ENCODE measurements at regions not wholly inside any gene's neighbourhood (a gene's known extent, or its start where the extent isn't known, plus 50 kb on each side); places are given as distances from the start of the nearest gene placed in this dataset.
A peak's percentile ranks its signal among the peaks of the same experiment; 100 is the strongest.

DNA sequence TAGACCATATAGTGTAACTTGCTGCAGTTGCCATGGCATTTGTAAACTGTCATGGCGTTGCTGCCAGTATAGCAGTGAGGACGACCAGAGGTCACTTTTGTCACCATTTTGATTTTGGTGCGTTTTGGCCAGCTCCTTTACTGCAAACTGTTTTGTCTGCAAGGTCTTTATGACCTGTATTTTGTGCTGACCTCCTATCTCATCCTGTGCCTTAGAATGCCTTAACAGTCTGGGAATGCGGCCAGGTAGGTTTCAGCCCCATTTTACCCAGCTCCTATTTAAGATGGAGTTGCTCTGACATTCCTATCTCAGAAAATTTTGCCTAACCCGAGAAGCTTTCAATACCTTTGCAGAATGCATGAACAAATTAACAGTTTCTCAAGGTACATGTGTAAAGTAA, 914.4 kb upstream of the ACO1 start:
- Histone ChIP-seq H3K4me3 (ENCODE audit: insufficient read depth, low read depth, low read length) (no peak overlapping the region), H3K27me3 (ENCODE audit: control insufficient read depth, insufficient read depth, low read length) (no peaks in the 10 kb centered on the region), H3K36me3 (replicated peaks; ENCODE audit: control insufficient read depth, insufficient read depth, low read length) (no peaks in the 10 kb centered on the region)
- DNase-seq: no peak

DNA sequence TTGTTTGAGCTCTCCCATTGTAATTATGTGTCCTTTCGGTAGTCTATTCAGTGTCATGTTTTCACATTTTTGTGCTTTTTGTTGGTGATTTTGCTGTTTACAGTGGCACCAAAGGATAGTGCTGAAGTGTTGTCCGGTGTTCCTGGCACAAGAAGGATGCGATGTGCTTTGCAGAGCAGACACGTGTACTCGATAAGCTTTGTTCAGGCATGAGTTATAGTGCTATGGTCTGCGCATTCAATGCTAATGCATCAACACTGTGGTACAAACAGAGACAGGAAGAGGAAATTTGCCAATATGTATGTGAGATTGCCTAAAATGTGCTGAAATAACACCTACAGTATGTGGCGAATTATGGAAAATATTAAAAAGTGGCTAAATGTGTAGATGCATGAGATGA, 913.4 kb upstream of the ACO1 start:
- Histone ChIP-seq H3K4me3 (ENCODE audit: insufficient read depth, low read depth, low read length) (no peak overlapping the region), H3K36me3 (replicated peaks; ENCODE audit: control insufficient read depth, insufficient read depth, low read length) (no peaks in the 10 kb centered on the region), H3K27me3 (ENCODE audit: control insufficient read depth, insufficient read depth, low read length) (no peaks in the 10 kb centered on the region)
- no peak for DNase-seq

DNA sequence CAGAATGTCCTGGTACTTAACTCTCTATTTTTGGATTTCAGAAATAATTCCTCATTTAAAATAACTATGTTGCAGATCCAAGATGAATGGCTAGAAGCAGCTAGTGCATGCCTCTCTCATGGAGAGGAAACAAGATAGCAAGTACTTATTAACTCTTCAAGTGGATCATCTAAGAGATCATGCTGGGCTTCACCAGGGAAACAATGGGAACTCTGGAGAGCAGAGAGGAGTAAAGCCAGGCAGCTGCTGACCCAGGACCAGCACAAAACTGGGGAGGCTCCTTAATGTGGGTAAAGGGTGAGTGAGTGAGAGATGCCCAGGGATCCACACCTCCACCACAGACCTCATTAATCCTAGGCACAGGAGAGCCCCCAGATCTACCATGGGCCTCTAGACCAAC, 897.8 kb upstream of the ACO1 start:
- H3K27me3 ChIP-seq (ENCODE audit: control insufficient read depth, insufficient read depth, low read length): no peaks in the 10 kb centered on the region
- no peaks in the 10 kb centered on the region for H3K36me3 ChIP-seq (replicated peaks; ENCODE audit: control insufficient read depth, insufficient read depth, low read length)
- no peak overlapping the region for H3K4me3 ChIP-seq (ENCODE audit: insufficient read depth, low read depth, low read length)
- DNase-seq: no peak

DNA sequence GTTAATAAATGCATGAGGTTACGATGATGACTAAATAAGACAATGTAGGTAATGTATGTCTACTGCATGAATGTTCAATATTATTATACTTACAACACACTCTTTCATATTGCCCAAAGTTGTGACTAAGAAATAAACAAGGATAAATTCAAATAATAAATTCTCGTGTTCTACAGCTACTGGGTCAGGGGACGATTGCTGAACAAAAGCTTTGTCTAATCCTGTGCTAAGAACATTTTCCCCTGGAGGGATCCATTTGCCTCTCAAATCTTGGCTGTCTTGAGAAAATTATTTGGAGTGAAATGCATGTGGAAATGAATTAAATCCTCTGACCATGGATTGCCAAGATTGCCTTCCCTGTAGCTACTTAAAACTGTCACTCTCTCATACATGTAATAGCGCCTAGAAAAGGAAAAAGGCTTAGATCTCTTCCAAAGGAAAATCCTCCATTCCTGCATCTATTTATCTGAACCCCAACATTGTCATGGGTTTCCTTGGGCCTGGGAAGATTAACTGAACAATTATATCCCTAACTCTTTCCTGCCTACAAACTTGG, 893.8 kb upstream of the ACO1 start:
- Histone ChIP-seq H3K27me3 (ENCODE audit: control insufficient read depth, insufficient read depth, low read length) (no peaks in the 10 kb centered on the region), H3K36me3 (replicated peaks; ENCODE audit: control insufficient read depth, insufficient read depth, low read length) (no peaks in the 10 kb centered on the region), H3K4me3 (ENCODE audit: insufficient read depth, low read depth, low read length) (no peak overlapping the region)
- no peak for DNase-seq

DNA sequence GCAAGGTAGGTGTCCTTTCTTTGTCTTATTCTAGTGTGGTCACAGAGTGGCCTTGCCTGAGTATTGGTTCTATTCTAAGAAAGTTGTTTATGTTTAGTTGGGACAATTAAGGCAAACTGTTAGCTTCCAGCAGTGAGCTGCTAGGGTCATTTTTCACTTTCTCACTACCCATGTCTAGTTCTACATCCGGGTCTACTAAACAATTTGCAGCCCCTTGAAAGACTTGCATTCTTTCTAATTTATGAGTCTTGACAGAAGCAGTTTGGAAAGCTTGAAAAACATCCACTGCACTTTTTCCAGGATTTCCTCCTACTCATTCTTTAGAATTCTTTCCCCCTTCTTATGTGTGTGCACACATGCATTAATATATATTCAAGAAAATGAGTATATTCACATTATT, 892.2 kb upstream of the ACO1 start:
- no peak for DNase-seq
- no peaks in the 10 kb centered on the region for H3K36me3 ChIP-seq (replicated peaks; ENCODE audit: control insufficient read depth, insufficient read depth, low read length)
- H3K4me3 ChIP-seq (ENCODE audit: insufficient read depth, low read depth, low read length): no peak overlapping the region
- H3K27me3 ChIP-seq (ENCODE audit: control insufficient read depth, insufficient read depth, low read length): no peaks in the 10 kb centered on the region

DNA sequence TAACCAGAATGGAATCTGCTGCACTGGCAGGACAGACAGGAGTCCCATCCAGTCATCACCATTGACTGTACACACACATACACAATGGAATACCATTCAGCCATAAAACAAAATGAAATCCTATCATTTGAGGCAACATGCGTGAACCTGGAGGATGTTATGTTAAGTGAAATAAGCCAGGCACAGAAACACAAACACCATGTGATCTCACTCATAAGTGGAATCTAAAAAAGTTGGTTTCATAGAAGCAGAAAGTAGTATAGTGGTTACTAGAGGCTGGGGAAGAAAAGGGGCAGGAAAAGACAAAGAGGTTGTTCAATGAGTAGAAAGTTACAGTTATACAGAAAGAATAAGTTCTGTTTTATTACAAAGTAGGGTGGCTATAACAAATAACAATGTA, 884.0 kb upstream of the ACO1 start:
- no peak for DNase-seq
- Histone ChIP-seq H3K27me3 (ENCODE audit: control insufficient read depth, insufficient read depth, low read length) (no peaks in the 10 kb centered on the region), H3K4me3 (ENCODE audit: insufficient read depth, low read depth, low read length) (no peak overlapping the region), H3K36me3 (replicated peaks; ENCODE audit: control insufficient read depth, insufficient read depth, low read length) (no peaks in the 10 kb centered on the region)

DNA sequence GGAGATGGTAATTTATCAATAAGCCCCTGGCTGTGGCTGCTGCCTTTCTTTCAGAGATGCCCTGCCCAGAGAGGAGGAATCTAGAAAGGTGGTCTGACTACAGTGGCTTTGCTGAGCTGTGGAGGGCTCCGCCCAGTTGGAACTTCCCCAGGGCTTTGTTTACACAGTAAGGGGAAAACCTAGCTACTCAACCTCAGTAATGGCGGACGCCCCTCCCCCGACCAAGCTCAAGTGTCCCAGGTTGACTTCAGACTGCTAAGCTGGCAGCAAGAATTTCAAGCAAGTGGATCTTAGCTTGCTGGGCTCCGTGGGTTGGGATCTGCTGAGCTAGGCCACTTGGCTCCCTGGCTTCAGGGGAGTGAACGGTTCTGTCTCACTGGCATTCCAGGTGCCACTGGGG, 865.4 kb upstream of the ACO1 start:
- no peak for DNase-seq
- Histone ChIP-seq H3K27me3 (ENCODE audit: control insufficient read depth, insufficient read depth, low read length) (no peaks in the 10 kb centered on the region), H3K4me3 (ENCODE audit: insufficient read depth, low read depth, low read length) (no peak overlapping the region), H3K36me3 (replicated peaks; ENCODE audit: control insufficient read depth, insufficient read depth, low read length) (no peaks in the 10 kb centered on the region)

DNA sequence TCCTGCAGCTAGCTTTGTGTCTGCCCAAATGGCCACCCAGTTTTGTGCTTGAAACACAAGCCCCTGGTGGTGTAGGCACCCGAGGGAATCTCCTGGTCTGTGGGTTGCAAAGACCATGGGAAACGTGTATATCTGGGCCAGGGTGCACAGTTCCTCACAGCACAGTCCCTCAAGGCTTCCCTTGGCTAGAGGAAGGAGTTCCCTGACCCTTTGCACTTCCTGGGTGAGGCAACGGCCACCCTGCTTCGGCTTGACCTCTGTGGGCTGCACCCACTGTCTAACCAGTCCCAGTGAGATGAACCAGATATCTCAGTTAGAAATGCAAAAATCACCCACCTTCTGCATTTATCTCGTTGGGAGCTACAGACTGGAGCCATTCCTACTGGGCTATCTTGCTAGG, 865.0 kb upstream of the ACO1 start:
- no peak for DNase-seq
- Histone ChIP-seq H3K4me3 (ENCODE audit: insufficient read depth, low read depth, low read length) (no peak overlapping the region), H3K36me3 (replicated peaks; ENCODE audit: control insufficient read depth, insufficient read depth, low read length) (no peaks in the 10 kb centered on the region)

DNA sequence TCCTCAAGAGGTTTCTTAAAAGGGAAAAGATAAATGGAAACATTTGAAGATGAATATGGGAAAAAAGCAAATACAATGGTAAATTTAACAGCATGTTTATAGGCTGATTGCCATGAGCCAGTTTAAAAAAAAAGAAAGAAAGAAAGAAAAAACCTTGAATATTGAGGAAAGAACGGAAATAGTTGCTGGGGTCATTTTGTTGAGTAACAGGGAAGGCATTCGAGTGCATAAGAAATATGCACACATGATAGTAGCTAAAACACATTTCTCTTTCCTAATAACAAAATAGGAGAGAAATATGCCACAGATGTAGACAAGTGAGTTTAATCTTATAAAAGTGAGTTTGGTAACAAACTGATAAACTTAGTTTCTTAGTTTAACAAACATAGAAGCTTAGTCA, 864.6 kb upstream of the ACO1 start:
- Histone ChIP-seq H3K36me3 (replicated peaks; ENCODE audit: control insufficient read depth, insufficient read depth, low read length) (no peaks in the 10 kb centered on the region), H3K27me3 (ENCODE audit: control insufficient read depth, insufficient read depth, low read length) (no peaks in the 10 kb centered on the region), H3K4me3 (ENCODE audit: insufficient read depth, low read depth, low read length) (no peak overlapping the region)
- DNase-seq: no peak

More for the DNA sequence above, 865.0 kb upstream of the ACO1 start:
- H3K27me3 ChIP-seq (ENCODE audit: control insufficient read depth, insufficient read depth, low read length): no peaks in the 10 kb centered on the region

DNA sequence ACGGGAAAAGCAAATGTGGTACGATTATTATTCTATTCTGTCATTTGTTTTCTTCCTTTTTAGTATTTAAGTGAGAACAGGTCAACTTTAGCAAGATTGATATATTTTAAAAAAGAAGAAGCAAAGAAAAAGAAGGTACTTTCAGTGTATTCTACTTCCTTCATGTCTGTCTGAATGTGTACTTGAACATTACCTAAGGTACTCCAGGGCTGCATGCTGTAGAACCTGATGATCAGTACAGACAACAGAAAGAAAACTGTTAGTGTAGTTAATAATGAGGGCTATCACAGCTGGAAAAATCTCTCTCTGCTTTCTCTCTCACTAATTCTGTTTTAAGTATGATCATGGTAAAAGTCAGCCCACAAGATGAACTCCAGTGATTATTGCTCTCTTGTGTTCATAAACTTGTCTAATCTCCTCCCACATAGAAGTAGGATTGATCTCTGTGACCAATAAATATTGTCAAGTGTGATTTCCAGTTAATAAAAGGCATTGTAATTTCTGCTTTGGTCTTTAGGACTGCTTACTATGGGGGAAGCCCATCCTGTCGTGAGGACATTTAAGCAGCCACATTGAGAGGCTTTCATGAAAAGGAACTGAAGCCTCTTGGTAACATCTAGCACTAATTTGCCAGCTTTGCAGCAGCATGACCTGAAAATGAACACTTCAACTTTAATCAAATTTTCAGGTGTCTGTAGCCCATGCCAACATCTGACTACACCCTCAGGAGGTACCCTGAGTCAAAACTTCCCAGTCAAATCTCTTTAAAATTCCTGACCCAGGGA, 864.0 kb upstream of the ACO1 start:
- Histone ChIP-seq H3K27me3 (ENCODE audit: control insufficient read depth, insufficient read depth, low read length) (no peaks in the 10 kb centered on the region), H3K36me3 (replicated peaks; ENCODE audit: control insufficient read depth, insufficient read depth, low read length) (no peaks in the 10 kb centered on the region), H3K4me3 (ENCODE audit: insufficient read depth, low read depth, low read length) (no peak overlapping the region)
- no peak for DNase-seq

DNA sequence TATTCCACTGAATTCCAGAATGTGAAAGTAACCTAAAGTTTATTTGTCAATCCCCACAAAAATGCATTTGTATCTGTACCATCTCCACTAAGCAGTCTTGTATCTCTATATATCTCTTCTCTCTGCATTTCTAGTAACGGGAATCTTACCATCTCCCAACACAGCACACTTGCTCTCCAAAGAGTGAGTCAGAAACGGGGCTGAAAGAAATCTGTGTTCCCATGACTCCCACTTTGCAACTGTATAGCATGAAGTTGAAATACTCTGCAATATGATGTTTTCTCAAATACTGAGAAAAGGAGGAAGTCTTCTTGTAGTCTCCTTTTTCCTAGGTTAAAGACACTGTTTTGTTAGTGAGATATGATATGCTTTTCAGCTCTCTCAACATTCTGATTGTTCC, 848.8 kb upstream of the ACO1 start:
- no peak for DNase-seq
- Histone ChIP-seq H3K4me3 (ENCODE audit: insufficient read depth, low read depth, low read length) (no peak overlapping the region), H3K27me3 (ENCODE audit: control insufficient read depth, insufficient read depth, low read length) (no peaks in the 10 kb centered on the region), H3K36me3 (replicated peaks; ENCODE audit: control insufficient read depth, insufficient read depth, low read length) (no peaks in the 10 kb centered on the region)

DNA sequence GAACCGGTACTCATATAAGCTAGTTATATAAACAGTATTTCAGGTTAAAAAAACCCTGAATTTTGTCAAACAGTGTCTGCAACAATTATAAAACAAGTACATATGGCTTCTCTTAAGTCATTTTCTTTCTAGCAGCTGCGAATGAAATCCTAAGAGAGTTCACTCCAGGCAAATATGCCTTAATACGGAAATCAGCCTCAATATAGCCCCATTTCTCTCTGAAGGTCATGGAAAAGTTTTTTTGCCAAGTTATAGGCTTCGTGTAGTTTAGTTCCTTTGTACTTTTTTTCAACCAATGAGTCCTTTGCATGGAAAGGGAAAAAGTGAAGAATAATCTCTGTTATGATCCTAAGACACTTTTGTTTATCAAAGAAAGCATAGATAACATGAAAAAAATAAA, 848.0 kb upstream of the ACO1 start:
- no peaks in the 10 kb centered on the region for H3K27me3 ChIP-seq (ENCODE audit: control insufficient read depth, insufficient read depth, low read length)
- DNase-seq: no peak
- H3K36me3 ChIP-seq (replicated peaks; ENCODE audit: control insufficient read depth, insufficient read depth, low read length): no peaks in the 10 kb centered on the region
- H3K4me3 ChIP-seq (ENCODE audit: insufficient read depth, low read depth, low read length): no peak overlapping the region

DNA sequence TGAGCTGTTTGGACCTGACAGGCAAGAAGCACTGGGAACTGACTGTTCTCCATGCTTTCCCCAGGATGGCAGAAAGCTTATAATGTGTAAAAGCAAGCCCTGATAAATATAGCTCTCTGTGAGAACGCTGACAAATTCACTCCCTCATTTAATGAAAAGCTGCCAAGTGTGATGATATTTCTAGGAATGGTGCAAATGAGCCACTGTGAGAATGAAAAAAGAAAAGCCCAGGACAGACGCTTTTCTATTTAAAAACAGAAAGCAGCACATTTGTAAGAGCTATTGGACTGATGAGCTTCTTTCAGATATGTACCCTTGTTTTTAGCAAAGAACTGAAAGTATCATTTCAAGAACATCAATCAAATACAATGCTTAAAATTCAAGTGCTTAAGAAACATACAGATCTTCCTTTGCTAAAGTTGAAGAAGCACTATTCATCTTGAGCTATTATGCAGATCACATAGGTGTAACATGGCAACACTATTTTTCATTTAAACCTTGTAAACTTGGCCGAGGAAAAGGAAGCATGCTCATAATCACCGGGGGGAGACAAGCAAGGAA, 842.6 kb upstream of the ACO1 start:
- no peak for DNase-seq
- Histone ChIP-seq H3K27me3 (ENCODE audit: control insufficient read depth, insufficient read depth, low read length) (no peaks in the 10 kb centered on the region), H3K36me3 (replicated peaks; ENCODE audit: control insufficient read depth, insufficient read depth, low read length) (no peaks in the 10 kb centered on the region), H3K4me3 (ENCODE audit: insufficient read depth, low read depth, low read length) (no peak overlapping the region)

DNA sequence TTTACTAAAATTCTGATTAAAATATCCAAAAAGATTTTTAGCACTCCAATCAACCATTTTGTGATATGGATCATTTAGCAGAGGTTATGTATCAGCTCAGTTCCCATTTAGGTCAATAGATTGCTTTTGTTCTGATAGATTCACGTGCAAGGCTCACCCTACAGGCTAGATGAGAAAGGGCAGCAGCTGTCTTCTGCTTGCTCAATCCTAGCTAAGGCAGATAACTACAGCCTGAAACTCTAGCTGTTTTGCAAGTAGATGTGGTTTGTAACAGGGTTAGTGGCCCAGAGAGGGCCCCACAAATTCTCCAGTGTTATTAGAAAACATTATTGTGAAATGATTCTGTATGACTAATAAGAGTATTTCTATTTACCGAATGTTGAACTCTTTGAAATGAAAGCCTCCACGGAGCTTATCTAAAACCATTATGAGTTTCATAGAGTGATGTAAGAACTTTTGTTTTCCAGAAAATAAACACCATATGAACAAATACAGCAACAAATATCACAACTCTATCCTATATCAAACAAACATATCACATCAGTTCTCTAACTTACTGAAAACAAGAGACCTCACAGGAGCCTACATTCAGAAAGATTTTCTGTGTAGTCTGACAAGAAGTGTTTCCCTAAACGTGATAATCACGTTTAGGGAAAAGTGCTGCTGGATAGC, 841.9 kb upstream of the ACO1 start:
- Histone ChIP-seq H3K27me3 (ENCODE audit: control insufficient read depth, insufficient read depth, low read length) (no peaks in the 10 kb centered on the region), H3K4me3 (ENCODE audit: insufficient read depth, low read depth, low read length) (no peak overlapping the region), H3K36me3 (replicated peaks; ENCODE audit: control insufficient read depth, insufficient read depth, low read length) (no peaks in the 10 kb centered on the region)
- peak; percentile 1 for DNase-seq

DNA sequence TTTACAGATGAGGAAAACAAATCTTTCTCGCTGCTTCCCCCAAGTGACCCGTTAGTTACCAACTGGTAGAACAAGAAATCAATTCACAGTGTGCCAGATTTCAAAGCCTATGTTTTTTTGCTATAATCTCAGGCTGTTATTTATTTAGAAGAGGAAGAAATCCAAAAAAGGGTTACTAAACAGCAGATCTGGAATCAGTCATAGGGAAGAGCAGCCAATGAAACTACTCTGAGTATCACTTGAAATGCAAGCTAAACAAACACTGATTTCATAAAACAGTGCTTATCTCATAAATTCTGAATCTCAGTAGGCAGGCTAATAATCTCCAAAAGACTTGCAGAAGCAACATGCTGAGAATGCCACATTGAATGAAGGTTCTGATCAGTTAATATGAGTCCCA, 829.5 kb upstream of the ACO1 start:
- no peak overlapping the region for H3K4me3 ChIP-seq (ENCODE audit: insufficient read depth, low read depth, low read length)
- H3K36me3 ChIP-seq (replicated peaks; ENCODE audit: control insufficient read depth, insufficient read depth, low read length): no peaks in the 10 kb centered on the region
- no peaks in the 10 kb centered on the region for H3K27me3 ChIP-seq (ENCODE audit: control insufficient read depth, insufficient read depth, low read length)
- DNase-seq: no peak
